HL-60 (cell line): ENCODE measurements at regions not wholly inside any gene's neighbourhood (a gene's known extent, or its start where the extent isn't known, plus 50 kb on each side); places are given as distances from the start of the nearest gene placed in this dataset.

Experiments used
- DNase-seq, 2 experiments: peaks; one replicate each; pipeline ENCODE4 v3.0.0-alpha.2; 2010 to 2020; ENCODE audit warnings: low read depth in 1 of 2, low spot score in 1 of 2
- H3K27ac ChIP-seq: fragments of 250-450 bp; sonication (Bioruptor Pico); replicated peaks from 2 replicates; pipeline ENCODE4 v1.5.1; 2020; ENCODE audit warnings: mild to moderate bottlenecking, moderate library complexity
- H3K27me3 ChIP-seq: fragments of 250-450 bp; sonication (Bioruptor Pico); 2 replicates; pipeline ENCODE4 v1.5.1; 2021; ENCODE audit warnings: mild to moderate bottlenecking, moderate library complexity; ENCODE audit not compliant: insufficient read depth, poor library complexity, severe bottlenecking
- H3K4me3 ChIP-seq: replicated peaks from 2 replicates; pipeline ENCODE4 v1.5.1; 2011; ENCODE audit warnings: mild to moderate bottlenecking, control low read depth, low read length; ENCODE audit not compliant: insufficient read depth
- CTCF ChIP-seq: IDR thresholded peaks from one replicate; pipeline ENCODE4 v1.5.1; 2011; ENCODE audit warnings: low read length, control low read depth, inconsistent platforms; ENCODE audit not compliant: insufficient read depth
- GABPA ChIP-seq: IDR thresholded peaks from 2 replicates; pipeline ENCODE4 v1.6.1; 2012; ENCODE audit warnings: low read depth
- POLR2AphosphoS5 ChIP-seq: IDR thresholded peaks from 2 replicates; pipeline ENCODE4 v1.6.1; 2012; ENCODE audit warnings: low read depth
- SPI1 ChIP-seq: IDR thresholded peaks from 2 replicates; pipeline ENCODE4 v1.6.1; 2012; ENCODE audit warnings: low read depth, mild to moderate bottlenecking, borderline replicate concordance
- TF ChIP-seq, protein P1 (sequence below): IDR thresholded peaks from 2 replicates; pipeline ENCODE4 v1.6.1; 2012; ENCODE audit warnings: low read depth; ENCODE audit not compliant: insufficient replicate concordance

GRCh38 chr14:31926652-31927347, 150.3 kb upstream of the ARHGAP5 start:
- no peak overlapping the region for H3K27ac ChIP-seq
- TF ChIP-seq, protein P1, sequence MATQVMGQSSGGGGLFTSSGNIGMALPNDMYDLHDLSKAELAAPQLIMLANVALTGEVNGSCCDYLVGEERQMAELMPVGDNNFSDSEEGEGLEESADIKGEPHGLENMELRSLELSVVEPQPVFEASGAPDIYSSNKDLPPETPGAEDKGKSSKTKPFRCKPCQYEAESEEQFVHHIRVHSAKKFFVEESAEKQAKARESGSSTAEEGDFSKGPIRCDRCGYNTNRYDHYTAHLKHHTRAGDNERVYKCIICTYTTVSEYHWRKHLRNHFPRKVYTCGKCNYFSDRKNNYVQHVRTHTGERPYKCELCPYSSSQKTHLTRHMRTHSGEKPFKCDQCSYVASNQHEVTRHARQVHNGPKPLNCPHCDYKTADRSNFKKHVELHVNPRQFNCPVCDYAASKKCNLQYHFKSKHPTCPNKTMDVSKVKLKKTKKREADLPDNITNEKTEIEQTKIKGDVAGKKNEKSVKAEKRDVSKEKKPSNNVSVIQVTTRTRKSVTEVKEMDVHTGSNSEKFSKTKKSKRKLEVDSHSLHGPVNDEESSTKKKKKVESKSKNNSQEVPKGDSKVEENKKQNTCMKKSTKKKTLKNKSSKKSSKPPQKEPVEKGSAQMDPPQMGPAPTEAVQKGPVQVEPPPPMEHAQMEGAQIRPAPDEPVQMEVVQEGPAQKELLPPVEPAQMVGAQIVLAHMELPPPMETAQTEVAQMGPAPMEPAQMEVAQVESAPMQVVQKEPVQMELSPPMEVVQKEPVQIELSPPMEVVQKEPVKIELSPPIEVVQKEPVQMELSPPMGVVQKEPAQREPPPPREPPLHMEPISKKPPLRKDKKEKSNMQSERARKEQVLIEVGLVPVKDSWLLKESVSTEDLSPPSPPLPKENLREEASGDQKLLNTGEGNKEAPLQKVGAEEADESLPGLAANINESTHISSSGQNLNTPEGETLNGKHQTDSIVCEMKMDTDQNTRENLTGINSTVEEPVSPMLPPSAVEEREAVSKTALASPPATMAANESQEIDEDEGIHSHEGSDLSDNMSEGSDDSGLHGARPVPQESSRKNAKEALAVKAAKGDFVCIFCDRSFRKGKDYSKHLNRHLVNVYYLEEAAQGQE: no peak
- no peak for TF ChIP-seq CTCF
- TF ChIP-seq SPI1: no peak
- no peak for TF ChIP-seq POLR2AphosphoS5
- TF ChIP-seq GABPA: no peak
- H3K4me3 ChIP-seq: no peak overlapping the region
- no peaks in the 10 kb centered on the region for H3K27me3 ChIP-seq
- no peak for DNase-seq

DNA sequence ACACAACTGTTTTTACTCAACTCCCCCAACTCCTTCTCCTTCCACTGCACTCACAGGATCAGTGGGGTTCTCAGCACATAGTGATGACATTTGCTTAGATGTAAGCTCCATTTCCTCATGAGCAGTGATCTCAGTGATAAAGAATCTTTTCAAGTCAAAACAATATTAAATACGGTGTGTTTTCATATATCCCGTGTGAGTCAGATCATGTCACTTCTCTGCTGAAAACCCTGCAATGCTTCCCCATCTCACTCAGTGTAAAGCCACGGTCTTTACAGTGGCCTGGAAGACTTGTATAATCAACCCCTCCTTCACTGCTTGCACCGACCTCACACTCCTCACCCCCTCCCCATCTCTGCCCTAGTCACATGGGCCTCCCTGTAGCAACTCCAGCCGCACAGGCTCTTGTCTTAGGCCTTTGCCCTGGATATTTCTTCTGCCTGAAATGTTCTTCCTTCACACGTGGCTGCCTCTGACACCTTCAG, 149.7 kb upstream of the ARHGAP5 start:
- Histone ChIP-seq H3K27me3 (no peaks in the 10 kb centered on the region), H3K4me3 (no peak overlapping the region), H3K27ac (no peak overlapping the region)
- DNase-seq: no peak
- TF ChIP-seq, protein P1: no peak
- no peak for TF ChIP-seq GABPA
- TF ChIP-seq CTCF: no peak
- no peak for TF ChIP-seq SPI1
- TF ChIP-seq POLR2AphosphoS5: no peak

DNA sequence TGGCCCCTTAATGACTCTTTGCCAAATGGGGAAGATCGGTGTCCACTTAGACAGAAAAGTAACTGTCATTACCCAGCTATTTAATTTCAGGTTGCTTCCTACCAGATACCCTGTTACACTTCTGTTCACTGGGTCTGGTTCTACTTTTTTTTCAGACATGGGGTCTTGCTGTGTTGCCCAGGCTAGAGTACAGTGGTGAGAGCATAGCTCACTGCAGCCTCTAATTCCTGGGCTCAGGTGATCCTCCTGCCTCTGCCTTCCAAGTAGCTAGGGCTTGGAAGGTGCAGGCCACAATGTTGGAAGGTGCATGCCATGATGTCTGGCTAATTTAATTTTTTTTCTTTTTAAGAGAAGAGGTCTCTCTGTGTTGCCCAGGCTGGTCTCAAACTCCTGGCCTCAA, 147.0 kb upstream of the ARHGAP5 start:
- DNase-seq: no peak
- TF ChIP-seq GABPA: no peak
- TF ChIP-seq POLR2AphosphoS5: no peak
- TF ChIP-seq, protein P1: no peak
- TF ChIP-seq CTCF: no peak
- no peak for TF ChIP-seq SPI1
- Histone ChIP-seq H3K27me3 (no peaks in the 10 kb centered on the region), H3K27ac (no peak overlapping the region), H3K4me3 (no peak overlapping the region)
